ENCODE measurements at regions not wholly inside any gene's neighbourhood (a gene's known extent, or its start where the extent isn't known, plus 50 kb on each side); places are given as distances from the start of the nearest gene placed in this dataset.

DNA sequence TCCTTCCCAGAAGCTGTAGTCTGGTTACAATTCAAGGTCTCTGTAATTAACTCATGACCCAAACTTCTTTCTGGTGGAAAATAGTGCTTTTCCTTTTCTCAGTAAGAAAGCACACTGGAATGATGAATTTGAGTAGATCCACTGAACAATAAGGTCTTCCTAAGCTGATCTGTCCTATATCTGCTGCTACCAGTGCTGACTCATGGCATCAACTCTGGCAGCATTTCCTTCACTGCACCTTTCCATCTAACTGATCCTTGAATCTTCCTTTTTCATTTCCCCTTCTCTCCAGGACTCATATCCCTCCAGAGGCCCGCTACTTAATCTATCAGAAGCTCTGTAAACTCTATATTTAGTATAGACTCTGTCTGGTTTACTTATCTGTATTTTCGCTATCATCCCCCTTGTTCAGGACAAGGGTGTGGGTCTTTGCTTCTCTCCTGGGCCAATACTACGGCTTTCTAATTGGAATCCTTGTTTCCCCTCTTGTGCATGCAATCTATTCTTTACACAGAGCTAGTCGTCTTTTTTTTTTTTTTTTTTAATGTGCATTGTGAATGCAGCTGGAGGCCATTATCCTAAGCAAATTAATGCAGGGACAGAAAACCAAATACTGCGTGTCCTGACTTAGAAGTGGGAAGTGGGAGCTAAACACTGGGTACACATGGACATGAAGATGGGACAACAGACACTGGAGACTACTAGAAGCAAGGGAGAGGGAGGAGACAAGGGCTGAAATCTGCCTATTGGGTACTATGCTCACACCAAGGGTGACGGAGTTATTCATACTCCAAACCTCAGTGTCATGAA, 192.2 kb upstream of the RPS23 start:
- TF ChIP-seq, protein P1, sequence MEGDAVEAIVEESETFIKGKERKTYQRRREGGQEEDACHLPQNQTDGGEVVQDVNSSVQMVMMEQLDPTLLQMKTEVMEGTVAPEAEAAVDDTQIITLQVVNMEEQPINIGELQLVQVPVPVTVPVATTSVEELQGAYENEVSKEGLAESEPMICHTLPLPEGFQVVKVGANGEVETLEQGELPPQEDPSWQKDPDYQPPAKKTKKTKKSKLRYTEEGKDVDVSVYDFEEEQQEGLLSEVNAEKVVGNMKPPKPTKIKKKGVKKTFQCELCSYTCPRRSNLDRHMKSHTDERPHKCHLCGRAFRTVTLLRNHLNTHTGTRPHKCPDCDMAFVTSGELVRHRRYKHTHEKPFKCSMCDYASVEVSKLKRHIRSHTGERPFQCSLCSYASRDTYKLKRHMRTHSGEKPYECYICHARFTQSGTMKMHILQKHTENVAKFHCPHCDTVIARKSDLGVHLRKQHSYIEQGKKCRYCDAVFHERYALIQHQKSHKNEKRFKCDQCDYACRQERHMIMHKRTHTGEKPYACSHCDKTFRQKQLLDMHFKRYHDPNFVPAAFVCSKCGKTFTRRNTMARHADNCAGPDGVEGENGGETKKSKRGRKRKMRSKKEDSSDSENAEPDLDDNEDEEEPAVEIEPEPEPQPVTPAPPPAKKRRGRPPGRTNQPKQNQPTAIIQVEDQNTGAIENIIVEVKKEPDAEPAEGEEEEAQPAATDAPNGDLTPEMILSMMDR (conservative IDR thresholded peaks at IDR 0.05; ENCODE audit: low read length) = no peak
- no peak for TF ChIP-seq EZH2phosphoT487 (IDR thresholded peaks at IDR 0.05; ENCODE audit: borderline replicate concordance)

Data from Loucy (cell line).